ENCODE measurements at regions not wholly inside any gene's neighbourhood (a gene's known extent, or its start where the extent isn't known, plus 50 kb on each side); places are given as distances from the start of the nearest gene placed in this dataset.

DNA sequence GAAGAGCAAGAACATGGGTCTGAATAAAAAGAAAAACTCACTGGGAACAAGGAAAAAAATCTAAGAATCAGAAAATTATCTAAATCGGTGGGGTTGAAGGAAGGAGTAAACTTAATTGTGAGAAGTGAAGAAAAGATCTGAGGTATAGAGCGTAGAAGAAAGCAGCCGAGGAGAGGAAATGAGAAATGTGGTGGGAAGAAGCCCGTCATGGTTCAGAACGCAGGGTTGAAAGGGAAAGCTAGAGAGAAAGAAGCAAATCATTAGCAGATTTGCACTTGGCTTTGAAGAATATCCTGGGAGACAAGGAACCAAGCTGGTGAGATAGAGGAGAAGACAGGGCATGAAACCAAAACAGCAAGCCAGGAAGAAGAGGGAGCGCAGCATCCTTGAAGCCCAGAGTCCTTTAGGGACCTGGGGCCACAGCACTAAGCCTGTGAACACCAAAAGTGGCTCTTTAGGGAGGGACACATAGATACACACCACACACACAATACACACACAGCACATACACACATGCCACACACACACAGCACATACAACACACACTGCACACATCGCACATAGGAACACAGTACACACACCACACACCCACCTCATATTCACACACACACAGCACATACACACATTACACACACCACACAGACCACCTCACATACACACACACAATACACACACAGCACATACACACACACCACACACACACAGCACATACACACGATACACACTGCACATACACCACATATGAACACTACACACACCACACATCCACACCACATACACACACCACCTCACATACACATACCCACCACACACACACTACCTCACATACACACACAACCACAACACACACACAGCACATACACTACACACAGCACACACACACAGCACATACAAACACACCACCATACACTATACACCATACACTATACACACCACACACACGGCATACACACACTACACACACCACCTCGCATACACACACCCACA is 274.6 kb downstream of the ETAA1 start:
- peaks cover 3% of the 10 kb centered on the region for H3K4me1 ChIP-seq (ENCODE audit: control insufficient read depth, insufficient read depth, low read length)
- intact Hi-C loops (cut with DNase I) = no loop called here
- no peaks in the 10 kb centered on the region for H3K27me3 ChIP-seq (ENCODE audit: control insufficient read depth, insufficient read depth)
- ATAC-seq = peak in 1 of 2 donors; percentile 8
- no peaks in the 10 kb centered on the region for H3K9me3 ChIP-seq (ENCODE audit: control insufficient read depth, low read length)
- no peak for DNase-seq
- 81% methylated on average over 10 of the region's 10 CpGs for WGBS
- peak overlapping the region; percentile 28 for H3K27ac ChIP-seq (ENCODE audit: low read length)
- H3K4me3 ChIP-seq (ENCODE audit: low read length) = no peak overlapping the region

DNA sequence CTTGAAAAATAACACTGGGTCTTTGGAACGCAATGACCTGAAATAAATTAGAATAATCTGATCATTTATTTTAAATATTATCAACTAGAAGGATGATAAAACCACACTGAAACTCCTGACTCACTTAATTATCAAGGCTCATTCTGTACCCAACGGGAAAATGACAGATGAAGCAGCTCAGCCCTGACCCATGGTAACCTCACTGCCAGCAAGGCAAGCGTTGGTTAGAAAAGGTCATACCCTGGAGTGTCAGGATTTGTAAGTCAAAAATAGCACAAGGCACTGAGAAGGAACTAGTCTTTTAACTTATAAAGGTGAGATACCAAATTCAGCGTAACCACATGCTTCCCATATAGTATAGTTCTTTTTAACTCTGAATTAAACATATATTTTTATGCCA is 277.5 kb downstream of the ETAA1 start:
- H3K4me3 ChIP-seq (ENCODE audit: low read length) = no peak overlapping the region
- intact Hi-C loops (cut with DNase I) = no loop called here
- DNase-seq = no peak
- WGBS = 39% methylated on average over 4 of the region's 4 CpGs
- no peaks in the 10 kb centered on the region for H3K9me3 ChIP-seq (ENCODE audit: control insufficient read depth, low read length)
- ATAC-seq = peak; percentile 62 to 69
- H3K27me3 ChIP-seq (ENCODE audit: control insufficient read depth, insufficient read depth) = no peaks in the 10 kb centered on the region
- H3K4me1 ChIP-seq (ENCODE audit: control insufficient read depth, insufficient read depth, low read length) = no peaks in the 10 kb centered on the region
- H3K27ac ChIP-seq (ENCODE audit: low read length) = no peak overlapping the region

DNA sequence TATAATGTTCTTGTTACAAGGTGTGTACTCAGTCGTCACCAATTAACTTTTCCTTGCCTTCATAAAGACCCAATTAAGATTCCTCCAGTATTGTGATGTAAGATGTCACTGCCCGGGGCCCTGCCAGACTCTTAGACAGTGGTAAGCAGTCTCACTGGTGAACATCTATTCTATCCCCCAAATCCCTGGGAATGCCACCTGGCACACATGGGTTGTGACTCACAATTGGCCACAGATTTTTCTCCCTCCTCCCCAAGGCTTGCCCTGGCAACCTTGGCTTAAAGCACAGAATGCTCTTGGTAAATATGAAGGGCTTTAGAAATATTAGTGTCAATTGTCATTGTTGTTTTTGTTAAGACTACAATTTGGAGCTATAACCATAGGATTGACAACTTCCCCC is 287.9 kb downstream of the ETAA1 start:
- Histone ChIP-seq H3K27ac (ENCODE audit: low read length) (no peak overlapping the region), H3K4me3 (ENCODE audit: low read length) (no peak overlapping the region), H3K27me3 (ENCODE audit: control insufficient read depth, insufficient read depth) (no peaks in the 10 kb centered on the region), H3K4me1 (ENCODE audit: control insufficient read depth, insufficient read depth, low read length) (no peaks in the 10 kb centered on the region), H3K9me3 (ENCODE audit: control insufficient read depth, low read length) (no peaks in the 10 kb centered on the region)
- DNase-seq (no peak), ATAC-seq (no peak)
- 86% methylated on average over 2 of the region's 2 CpGs for WGBS
- intact Hi-C loops (cut with DNase I) = no loop called here

DNA sequence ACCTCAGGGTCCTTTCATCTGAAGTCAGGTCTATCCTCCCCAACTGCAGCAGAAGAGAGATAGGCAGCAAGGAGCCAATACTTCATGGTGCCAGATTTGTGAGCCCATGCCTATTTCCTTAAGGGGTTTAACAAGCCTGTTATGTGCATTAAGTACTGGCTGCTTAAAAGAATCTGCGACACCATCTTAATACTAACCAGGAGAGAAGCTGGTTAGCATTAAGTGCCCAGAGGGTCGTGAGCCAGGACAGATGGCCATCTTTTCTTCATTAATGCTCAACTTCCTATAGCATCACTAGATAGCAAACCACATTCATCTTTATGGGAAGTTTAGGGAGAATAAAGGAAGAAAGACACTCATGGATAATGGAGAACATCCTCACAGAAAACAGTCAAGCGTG is 289.1 kb downstream of the ETAA1 start:
- H3K27ac ChIP-seq (ENCODE audit: low read length) = no peak overlapping the region
- no peak overlapping the region for H3K4me3 ChIP-seq (ENCODE audit: low read length)
- ATAC-seq (no peak), DNase-seq (no peak)
- no peaks in the 10 kb centered on the region for H3K9me3 ChIP-seq (ENCODE audit: control insufficient read depth, low read length)
- WGBS = 83% methylated on average over 3 of the region's 3 CpGs
- H3K27me3 ChIP-seq (ENCODE audit: control insufficient read depth, insufficient read depth) = no peaks in the 10 kb centered on the region
- intact Hi-C loops (cut with DNase I) = no loop called here
- H3K4me1 ChIP-seq (ENCODE audit: control insufficient read depth, insufficient read depth, low read length) = no peaks in the 10 kb centered on the region

DNA sequence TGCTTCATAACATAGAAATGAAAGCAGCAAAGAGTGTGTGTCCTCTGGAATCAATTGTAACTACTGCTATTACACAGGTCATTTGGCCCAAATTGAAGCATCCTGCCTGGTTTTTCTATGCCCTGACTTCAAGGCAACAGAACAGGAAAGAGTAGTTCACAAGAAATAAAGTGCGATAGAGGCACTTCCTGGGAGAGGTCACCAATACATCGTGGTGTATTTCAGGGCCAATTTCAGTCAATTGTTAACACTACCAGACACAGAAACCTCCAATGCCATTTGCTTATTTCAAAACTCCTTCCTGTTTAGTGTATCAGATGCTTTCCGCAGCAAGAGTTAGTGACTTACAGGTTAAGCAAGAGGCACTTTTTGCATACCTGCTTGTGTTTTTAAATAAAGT is 292.1 kb downstream of the ETAA1 start:
- DNase-seq (no peak), ATAC-seq (no peak)
- Histone ChIP-seq H3K9me3 (ENCODE audit: control insufficient read depth, low read length) (no peaks in the 10 kb centered on the region), H3K4me3 (ENCODE audit: low read length) (no peak overlapping the region), H3K27me3 (ENCODE audit: control insufficient read depth, insufficient read depth) (no peaks in the 10 kb centered on the region), H3K4me1 (ENCODE audit: control insufficient read depth, insufficient read depth, low read length) (no peaks in the 10 kb centered on the region), H3K27ac (ENCODE audit: low read length) (no peak overlapping the region)
- WGBS = 65% methylated on average over 3 of the region's 3 CpGs
- intact Hi-C loops (cut with DNase I) = no loop called here

DNA sequence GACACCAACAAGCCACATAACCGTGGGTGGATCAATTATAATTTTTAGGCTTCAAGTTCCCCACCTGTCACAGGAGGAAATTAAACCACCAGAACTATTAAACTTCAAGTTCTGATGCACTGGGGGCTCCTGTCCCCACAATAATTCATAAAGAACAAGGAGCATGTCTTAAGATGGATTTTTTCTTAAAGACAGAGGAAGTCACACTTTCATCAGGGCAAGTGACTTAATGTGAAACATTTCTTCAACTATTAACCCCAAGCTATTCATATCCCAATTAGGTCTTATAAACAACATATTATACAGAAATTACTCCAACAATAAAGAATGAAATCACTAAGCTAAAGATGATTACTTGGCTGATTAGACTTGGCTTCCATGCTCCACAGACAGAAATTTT is 292.5 kb downstream of the ETAA1 start:
- no peaks in the 10 kb centered on the region for H3K9me3 ChIP-seq (ENCODE audit: control insufficient read depth, low read length)
- intact Hi-C loops (cut with DNase I) = no loop called here

DNA sequence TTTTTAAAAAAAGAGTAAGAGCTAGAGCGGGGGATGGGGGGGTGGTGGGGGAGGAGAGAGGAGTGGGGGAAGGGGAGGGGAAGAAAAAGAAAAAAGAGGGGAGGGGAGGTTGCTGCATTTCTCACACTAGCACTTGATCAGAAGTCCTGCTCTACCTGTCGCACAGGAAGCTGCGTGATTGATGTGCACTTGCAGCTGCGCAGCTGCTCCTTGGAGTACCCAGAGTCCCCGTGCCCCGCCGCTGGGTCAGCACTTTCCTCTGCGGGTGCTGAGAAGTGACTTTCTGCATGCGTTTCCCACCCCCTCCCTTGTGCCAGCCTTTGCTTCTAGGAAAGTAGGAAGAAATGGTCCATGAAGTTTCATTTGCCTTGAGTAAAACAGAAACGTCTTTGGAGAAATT is 297.3 kb downstream of the ETAA1 start:
- 54% methylated on average over 10 of the region's 10 CpGs for WGBS
- DNase-seq = no peak
- Histone ChIP-seq H3K4me3 (ENCODE audit: low read length) (no peak overlapping the region), H3K27ac (ENCODE audit: low read length) (no peak overlapping the region), H3K4me1 (ENCODE audit: control insufficient read depth, insufficient read depth, low read length) (no peaks in the 10 kb centered on the region), H3K9me3 (ENCODE audit: control insufficient read depth, low read length) (no peaks in the 10 kb centered on the region), H3K27me3 (ENCODE audit: control insufficient read depth, insufficient read depth) (no peaks in the 10 kb centered on the region)
- no peak for ATAC-seq
- intact Hi-C loops (cut with DNase I) = no loop called here

More for the DNA sequence above, 292.5 kb downstream of the ETAA1 start:
- DNase-seq (no peak), ATAC-seq (no peak)
- H3K27ac ChIP-seq (ENCODE audit: low read length) = no peak overlapping the region
- no peak overlapping the region for H3K4me3 ChIP-seq (ENCODE audit: low read length)
- no peaks in the 10 kb centered on the region for H3K4me1 ChIP-seq (ENCODE audit: control insufficient read depth, insufficient read depth, low read length)
- no peaks in the 10 kb centered on the region for H3K27me3 ChIP-seq (ENCODE audit: control insufficient read depth, insufficient read depth)
- WGBS = 66% methylated on average over 1 of the region's 1 CpG

DNA sequence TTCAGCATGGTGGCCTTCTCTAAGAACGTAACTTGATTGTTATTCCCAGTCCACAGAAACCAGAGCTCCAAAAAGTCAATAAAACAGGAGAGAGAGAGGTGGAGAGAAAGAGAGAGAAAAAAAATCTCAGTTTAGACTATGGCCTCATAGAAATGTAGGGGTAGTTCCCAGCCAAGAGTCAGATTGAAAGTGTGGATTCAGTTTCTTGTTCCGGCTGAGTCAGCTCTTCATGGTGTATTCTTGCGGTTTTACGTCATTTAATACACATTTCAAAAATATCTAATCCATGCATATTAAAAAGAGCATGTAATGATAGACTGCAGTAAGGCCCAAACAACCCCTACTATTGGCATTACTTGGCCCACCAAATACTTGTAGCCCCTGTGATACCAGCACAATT is 303.9 kb downstream of the ETAA1 start:
- Histone ChIP-seq H3K9me3 (ENCODE audit: control insufficient read depth, low read length) (no peaks in the 10 kb centered on the region), H3K4me1 (ENCODE audit: control insufficient read depth, insufficient read depth, low read length) (no peaks in the 10 kb centered on the region), H3K27ac (ENCODE audit: low read length) (no peak overlapping the region), H3K27me3 (ENCODE audit: control insufficient read depth, insufficient read depth) (no peaks in the 10 kb centered on the region), H3K4me3 (ENCODE audit: low read length) (no peak overlapping the region)
- intact Hi-C loops (cut with DNase I) = no loop called here
- ATAC-seq = no peak
- DNase-seq = no peak
- 86% methylated on average over 4 of the region's 4 CpGs for WGBS

DNA sequence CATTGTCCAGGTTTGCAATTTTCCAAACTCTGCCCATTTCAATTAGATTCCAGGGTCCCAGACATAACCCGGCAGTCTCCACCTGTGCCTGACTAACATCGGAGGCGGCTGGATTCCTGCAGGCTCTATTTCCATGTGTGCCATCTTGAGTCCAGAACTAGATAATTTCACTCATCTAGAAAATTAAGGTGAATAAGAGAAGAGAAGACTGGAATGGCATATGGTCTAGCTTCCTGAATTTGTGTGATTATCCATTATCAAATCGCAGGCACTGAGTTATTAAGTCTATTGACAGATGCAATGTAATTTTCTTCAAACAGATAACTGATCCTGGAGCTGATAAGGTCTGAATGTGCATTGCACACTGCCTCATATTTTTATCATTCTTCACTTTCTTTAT is 305.2 kb downstream of the ETAA1 start:
- H3K4me3 ChIP-seq (ENCODE audit: low read length) = no peak overlapping the region
- no peaks in the 10 kb centered on the region for H3K9me3 ChIP-seq (ENCODE audit: control insufficient read depth, low read length)
- H3K27me3 ChIP-seq (ENCODE audit: control insufficient read depth, insufficient read depth) = no peaks in the 10 kb centered on the region
- H3K27ac ChIP-seq (ENCODE audit: low read length) = no peak overlapping the region
- ATAC-seq = no peak
- intact Hi-C loops (cut with DNase I) = no loop called here
- no peak for DNase-seq
- no peaks in the 10 kb centered on the region for H3K4me1 ChIP-seq (ENCODE audit: control insufficient read depth, insufficient read depth, low read length)
- WGBS = 90% methylated on average over 4 of the region's 4 CpGs

DNA sequence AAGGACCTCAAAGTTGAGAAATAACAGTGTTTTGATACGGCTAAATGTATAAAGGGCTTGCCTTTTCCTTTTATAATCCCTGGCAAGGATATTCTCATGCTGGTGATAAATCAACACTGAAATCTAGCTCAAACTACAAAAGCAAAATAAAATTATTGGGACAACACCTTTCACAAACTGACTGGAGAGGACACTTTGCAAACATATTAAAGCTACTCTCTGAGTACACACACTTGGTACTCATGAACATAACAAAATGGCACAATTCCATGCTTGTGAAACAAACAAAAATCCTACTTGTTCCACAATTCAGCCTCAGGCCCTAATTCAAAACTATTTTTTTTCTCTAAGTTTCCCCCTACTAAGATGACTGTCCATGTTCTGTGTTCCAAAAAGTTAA is 305.8 kb downstream of the ETAA1 start:
- WGBS = 71% methylated on average over 1 of the region's 1 CpG
- DNase-seq (no peak), ATAC-seq (no peak)
- no peaks in the 10 kb centered on the region for H3K4me1 ChIP-seq (ENCODE audit: control insufficient read depth, insufficient read depth, low read length)
- no peak overlapping the region for H3K4me3 ChIP-seq (ENCODE audit: low read length)
- H3K9me3 ChIP-seq (ENCODE audit: control insufficient read depth, low read length) = no peaks in the 10 kb centered on the region
- intact Hi-C loops (cut with DNase I) = no loop called here
- H3K27ac ChIP-seq (ENCODE audit: low read length) = no peak overlapping the region
- no peaks in the 10 kb centered on the region for H3K27me3 ChIP-seq (ENCODE audit: control insufficient read depth, insufficient read depth)

DNA sequence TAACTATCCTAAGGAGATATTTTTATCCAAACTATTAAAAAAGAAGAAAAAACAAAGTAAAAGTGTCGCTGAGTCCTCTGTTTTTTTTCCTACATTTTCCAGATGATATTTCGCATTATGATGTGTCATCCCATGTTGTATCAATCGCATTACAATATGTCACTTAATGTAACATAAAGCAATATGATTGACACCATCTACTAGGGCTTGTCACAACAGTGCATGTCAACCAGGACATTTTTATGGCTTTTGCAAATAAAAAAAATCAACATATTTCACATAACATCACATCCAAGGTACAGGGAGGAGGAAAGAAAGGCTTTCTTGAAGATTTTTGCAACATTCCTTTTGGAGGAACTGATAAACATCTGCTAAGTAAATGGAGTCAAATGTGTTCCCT is 308.9 kb downstream of the ETAA1 start:
- ATAC-seq = no peak
- Histone ChIP-seq H3K27ac (ENCODE audit: low read length) (no peak overlapping the region), H3K9me3 (ENCODE audit: control insufficient read depth, low read length) (no peaks in the 10 kb centered on the region), H3K27me3 (ENCODE audit: control insufficient read depth, insufficient read depth) (no peaks in the 10 kb centered on the region), H3K4me3 (ENCODE audit: low read length) (no peak overlapping the region), H3K4me1 (ENCODE audit: control insufficient read depth, insufficient read depth, low read length) (no peaks in the 10 kb centered on the region)
- WGBS = 86% methylated on average over 3 of the region's 3 CpGs
- DNase-seq = no peak
- intact Hi-C loops (cut with DNase I) = no loop called here

Data from right cardiac atrium (tissue), 5 donors.